Stimulated activated CD8-positive, alpha-beta memory T cell treated with anti-CD3 and anti-CD28 coated beads, Interleukin-12 subunit alpha, Interleukin-12 subunit beta, amount 100 ng/mL, for 4 hours (primary cell): ENCODE measurements at regions not wholly inside any gene's neighbourhood (a gene's known extent, or its start where the extent isn't known, plus 50 kb on each side); places are given as distances from the start of the nearest gene placed in this dataset.

Experiments
- DNase-seq: peaks from one replicate; pipeline ENCODE4 v3.0.0-alpha.2; 2020; ENCODE audit warnings: low read depth

- DNase-seq, result no peak
Observed at GRCh38 chr2:425947-426346, 138.1 kb upstream of the ALKAL2 start.

- DNase-seq, result no peak
Observed at GRCh38 chr2:425243-425642, 137.4 kb upstream of the ALKAL2 start.

DNA sequence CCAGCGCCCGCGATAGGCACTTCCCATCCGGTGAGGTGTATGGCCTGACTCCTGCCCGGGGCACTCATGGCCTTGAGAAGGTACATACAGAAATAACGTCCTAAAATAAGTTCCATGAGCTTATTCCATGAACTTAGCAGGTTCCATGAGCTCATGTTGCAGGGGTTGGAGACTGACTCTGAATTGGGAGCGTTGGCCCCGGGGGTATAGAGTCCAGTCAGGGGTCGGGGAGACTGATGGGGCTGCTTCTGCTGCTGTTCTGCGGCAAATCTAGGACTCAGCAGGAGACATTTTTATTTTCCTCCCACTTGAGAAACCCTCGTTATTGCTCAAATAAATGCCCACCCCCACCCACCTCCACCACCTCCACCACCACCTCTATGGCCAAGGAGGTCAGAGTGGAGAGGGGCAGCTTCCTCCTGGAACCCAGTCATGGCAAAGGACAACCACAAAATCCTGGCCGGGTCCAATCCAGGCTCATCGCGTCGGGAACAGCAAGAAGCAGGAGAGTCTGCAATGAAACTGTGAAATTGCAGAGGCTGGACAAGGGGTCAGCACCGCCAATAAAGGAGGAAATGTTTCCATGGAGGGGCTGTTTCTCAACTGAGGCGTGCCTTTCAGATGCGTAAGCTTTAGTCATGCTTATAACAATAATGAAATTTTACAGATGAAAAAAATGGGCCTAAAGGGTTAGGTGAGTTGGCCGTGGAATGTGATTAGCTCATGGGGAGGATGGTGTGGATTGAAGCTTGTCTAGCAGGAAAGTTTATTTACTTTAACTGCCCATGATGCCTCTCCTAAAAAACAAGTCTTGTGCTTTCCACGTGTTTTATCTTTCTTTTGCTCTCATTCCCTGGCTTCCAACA is 136.6 kb upstream of the ALKAL2 start:
- DNase-seq, result no peak

GRCh38 chr2:423479-423878 is 135.6 kb upstream of the ALKAL2 start:
- DNase-seq, result no peak

GRCh38 chr2:422676-423435 is 135.0 kb upstream of the ALKAL2 start:
- DNase-seq, result no peak

DNA sequence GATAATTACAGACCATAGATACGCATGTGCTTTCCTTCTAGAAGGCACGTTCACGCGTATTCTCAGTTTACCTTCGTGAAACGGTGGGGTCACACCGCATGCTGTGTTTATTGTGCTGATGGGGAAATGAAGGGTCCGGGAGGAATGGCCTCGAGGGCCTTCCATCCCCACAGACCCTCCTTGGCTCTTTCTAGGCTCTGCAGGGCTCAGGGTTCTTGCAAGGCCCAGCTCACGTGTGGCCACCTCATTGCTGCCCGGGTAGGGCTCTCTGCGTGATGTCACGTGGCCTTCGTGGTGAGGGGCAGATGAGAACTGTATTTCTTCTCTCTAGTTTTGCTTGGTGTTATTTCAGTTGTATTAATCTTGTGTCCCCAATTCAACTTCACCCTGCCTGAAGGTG is 133.5 kb upstream of the ALKAL2 start:
- no peak for DNase-seq

DNA sequence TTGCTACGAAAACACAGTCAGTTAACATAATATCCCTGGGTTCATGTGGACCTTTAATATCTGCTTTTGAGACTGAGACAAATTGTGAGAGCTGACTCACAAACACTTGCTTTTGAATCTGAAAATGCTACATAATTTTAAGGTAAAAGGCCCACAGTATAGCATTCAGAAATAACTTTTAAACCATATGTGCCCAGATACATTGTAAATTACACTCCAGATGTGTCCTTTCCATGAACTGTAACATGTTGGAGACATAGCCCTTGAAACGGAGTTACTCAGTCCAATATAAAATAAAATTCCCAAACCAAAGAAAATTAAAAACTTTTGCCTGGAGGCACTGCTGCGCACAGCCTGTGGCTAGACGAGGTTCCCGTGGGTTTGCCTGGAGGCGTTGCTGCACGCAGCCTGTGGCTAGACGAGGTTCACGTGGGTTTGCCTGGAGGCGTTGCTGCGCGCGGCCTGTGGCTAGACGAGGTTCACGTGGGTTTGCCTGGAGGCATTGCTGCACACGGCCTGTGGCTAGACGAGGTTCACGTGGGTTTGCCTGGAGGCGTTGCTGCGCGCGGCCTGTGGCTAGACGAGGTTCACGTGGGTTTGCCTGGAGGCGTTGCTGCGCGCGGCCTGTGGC is 131.9 kb upstream of the ALKAL2 start:
- no peak for DNase-seq

DNA sequence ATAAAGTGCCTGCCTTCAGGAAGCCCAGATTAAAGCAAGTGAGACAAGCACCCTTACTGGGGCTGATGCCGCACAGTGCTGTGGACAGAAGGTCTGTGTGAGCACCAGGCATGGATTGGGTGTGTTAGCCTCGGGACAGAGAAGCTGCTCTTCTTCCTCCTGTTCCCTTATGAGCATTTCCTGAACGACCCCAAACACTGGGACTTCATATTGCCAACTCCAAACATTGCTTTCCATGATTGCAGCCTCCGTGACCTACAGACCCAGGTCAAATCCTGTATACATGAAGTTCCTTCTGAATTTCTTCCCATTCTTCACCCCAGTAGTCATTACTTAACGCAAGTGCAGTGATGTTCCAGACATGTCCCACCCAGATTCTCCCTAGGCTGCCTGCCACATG is 129.8 kb upstream of the ALKAL2 start:
- DNase-seq, result no peak

GRCh38 chr2:417006-417405 is 129.1 kb upstream of the ALKAL2 start:
- no peak for DNase-seq

DNA sequence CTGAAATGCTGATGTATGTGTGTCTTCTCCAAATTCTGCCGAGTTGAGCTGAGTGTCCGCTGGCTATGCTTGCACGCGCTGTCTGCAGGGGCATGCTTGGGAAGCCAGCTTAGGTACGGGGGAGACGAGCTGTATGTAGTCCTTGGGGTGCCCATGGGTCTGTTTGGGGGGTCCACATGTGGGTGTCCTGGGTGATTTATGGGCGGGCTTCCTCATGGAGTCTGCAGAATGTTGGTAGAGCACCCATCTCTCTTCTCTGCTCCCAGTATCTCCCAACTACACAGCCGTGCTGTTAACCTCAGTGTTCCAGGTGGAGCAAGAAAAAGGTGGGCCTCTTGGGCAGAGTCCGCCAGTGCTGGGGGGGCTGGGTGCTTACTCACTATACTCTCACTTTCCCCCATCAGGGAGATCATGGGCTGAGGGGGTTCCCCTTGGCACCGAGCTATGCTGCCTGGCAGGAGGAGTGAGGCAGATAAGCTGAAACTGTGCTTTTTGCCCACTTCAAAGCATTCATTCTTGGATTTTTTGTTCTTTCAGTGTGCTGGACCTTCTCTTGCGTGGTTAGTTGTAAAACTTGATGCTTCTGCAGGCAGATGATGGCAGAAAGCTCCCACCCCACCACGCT is 128.2 kb upstream of the ALKAL2 start:
- no peak for DNase-seq

GRCh38 chr2:409523-409922 is 121.6 kb upstream of the ALKAL2 start:
- no peak for DNase-seq

DNA sequence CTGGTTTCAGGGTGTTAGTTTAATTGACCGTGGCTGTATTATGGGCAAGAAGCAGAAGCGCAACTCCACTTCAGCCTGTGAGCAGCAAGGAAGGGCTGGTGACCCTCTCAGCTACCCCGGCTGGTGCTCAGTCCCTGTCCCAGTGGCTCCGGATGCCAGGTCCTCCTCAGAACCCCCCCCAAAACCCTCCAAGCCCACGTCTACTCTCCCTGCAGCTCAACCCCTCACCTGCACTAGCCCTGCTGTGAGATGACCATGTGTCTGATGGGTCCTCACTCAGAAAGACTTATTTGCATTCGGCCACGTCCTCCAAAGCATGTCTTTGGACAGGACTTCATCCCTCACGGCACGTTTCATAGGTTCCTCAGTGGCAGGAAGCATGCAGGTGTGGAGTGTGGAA is 119.7 kb upstream of the ALKAL2 start:
- no peak for DNase-seq

DNA sequence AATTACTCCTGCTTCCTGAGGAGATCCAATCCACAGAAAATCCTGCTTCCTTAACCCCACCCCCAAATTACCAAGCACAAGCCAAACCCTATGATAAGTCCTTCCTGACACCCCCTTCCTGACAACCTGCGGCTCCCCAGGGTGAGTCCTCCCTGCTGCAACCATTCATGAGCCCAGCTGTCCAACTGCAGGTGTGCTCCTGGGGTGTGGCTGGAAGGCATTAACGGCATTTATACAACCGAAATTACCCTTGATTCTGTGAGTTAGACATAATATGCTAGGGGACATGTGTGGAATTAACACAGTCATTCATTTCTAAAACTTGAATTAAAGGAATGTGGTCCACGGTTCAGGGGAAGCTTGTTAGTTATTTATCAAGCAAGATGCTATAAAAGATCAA is 119.0 kb upstream of the ALKAL2 start:
- DNase-seq, result no peak

DNA sequence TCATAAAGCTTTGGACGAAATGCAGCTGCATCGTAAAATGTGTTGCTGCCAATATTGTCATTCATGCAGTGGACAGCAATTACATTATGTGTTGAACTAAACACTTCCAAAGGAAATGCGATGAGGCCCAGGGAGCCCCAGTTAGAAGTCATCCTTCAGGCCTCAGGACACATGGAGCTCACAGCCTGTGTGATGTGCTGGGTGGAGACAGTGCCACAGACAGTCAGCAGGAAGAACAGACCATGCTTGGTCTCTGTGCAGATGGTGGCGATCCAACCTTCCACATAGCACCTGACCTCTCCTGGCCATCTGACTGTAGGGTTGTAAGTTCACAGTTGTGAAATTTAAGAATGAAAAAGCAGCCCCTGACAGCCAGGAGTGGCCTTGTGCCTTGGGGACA is 118.3 kb upstream of the ALKAL2 start:
- no peak for DNase-seq

DNA sequence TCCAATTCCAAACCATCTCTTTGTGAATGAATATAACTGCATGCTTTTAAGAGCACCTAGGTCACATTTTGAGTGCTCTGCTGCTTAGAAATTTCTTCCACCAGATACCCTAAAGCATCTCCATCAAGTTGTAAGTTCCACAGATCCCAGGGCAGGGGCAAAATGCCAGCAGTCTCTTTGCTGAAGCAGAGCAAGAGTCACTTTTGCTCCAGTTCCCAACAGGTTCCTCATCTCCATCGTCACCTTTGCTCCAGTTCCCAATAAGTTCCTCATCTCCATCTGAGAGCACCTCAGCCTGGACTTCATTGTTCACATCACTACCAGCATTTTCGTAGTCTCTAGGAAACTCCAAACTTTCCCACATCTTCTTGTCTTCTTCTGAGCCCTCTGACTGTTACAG is 116.7 kb upstream of the ALKAL2 start:
- no peak for DNase-seq

- no peak for DNase-seq
Observed at GRCh38 chr2:403682-404081, 115.8 kb upstream of the ALKAL2 start.

DNA sequence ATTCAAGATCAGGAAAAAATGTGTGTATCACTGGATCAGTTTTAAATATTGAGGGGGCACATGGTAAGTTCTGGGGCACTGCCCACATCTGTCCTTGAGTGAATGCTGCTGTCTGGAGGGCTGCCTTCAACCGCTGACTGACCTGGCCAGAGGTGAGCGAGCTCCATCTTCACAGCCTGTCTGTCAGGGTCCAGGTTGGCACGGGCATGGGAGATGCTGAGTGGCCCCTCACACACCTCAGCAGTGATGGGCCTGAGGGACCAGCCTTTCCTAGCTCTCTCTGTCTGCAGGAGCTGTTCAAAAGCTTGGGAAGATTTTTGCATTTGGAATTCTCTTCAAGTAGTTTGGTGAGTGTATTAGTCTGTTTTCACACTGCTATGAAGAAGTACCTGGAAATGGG is 114.8 kb upstream of the ALKAL2 start:
- DNase-seq, result no peak

DNA sequence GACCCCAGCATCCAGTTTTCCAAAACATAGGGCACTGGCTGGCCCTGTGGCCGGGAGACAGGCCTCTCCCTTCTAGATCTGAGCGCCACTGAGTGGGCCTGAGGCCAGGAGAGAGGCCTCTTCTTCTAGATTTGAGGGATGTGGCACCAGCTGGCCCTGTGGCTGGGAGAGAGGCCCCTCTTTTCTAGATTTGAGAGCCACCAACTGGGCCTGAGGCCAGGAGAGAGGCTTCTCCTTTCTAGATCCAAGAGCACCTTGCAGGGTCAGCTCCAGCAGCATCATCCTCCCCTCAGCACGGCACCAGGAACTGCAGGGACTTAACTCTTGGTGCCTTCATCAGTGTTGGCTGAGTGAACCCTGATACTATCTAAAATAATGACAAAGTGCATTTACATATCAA is 114.3 kb upstream of the ALKAL2 start:
- no peak for DNase-seq

DNA sequence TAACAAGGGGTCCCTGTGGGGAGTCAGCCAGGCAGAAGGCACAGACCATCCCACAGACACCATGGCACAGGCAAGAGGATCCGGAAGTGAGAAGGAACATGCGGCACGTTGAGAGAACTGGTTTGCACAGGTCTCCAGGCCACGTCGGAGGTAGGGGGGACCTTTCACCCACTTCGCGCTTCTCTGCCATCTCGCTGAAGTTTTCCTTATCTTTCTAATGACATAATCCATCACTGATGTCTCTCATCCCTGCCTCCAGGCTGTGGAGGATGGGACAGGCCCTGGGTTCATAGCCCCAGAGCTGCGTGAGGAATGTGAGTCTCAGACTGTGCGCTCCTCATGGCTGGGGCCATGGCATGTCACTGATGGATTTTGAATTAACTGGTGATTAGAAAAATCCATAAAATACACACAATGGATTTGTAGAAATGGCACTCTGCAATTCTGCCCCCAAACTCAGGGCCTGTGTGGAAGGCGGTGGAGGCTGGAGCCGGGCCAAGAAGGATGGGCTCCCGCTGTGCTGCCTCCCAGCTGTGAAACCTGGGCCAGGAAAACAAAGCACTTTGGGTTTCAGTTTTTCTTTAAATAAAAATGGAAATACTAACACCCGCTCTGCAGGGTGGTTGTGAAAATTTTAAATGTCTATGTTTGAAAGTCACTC is 113.3 kb upstream of the ALKAL2 start:
- DNase-seq, result no peak

DNA sequence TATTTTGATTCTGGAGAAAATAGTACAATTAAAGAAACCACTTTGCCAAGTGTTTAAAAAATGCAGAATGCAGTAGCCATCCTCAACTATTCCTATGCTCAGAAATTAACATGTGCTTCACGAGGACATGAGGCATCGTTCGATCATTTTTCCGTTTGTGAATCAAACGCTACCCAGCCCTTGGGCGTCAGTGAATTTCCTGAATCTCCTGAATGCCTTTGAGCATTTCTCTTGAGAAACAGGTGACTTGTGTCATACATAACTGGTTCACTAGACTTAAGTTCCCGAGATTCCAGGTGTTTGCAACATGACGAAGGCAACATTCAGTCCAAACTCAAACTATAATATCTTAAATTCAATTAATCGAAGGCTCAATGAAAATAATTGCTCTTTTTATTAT is 110.0 kb upstream of the ALKAL2 start:
- DNase-seq, result no peak

DNA sequence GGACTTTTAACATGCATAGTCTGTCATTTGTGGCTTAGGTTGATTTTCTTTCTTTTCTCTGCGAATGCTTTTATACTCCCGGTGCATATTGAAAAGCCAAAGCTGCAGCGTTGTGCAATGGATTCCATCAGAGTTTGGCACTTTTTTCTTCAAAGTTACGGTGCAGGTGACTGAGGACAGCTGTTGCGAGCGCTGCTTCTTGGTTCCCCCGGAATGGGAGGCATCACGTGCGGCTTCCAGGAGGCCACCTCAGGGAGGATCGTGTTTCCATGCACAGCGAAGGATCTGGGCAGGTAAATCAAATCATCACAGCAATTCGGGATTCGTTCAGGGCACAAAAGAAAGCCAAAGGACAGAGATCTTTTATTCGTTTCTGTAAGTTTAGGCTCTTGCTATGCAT is 109.6 kb upstream of the ALKAL2 start:
- DNase-seq, result no peak

DNA sequence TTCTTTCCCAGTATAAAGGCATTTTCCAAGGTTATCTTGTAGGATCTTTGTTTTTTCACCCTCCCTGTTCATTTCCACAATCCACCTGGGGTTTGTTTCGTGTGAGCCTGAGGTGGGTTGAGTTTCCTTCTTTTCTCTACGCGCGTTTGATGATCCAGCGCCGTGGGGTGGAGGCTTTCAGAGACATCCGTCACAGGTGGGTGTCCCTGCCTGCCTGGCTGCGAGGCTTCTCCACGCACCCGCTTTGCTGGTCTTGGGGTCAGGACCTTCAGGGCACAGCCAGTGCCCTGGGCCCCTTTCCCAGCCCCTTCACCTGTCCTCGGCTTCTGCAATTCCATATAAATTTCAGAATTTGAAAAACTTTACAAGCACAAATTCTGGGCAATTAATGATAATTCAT is 109.0 kb upstream of the ALKAL2 start:
- DNase-seq, result no peak
